HUES48 (cell line): ENCODE measurements at regions not wholly inside any gene's neighbourhood (a gene's known extent, or its start where the extent isn't known, plus 50 kb on each side); places are given as distances from the start of the nearest gene placed in this dataset.

Experiments
- H3K27ac ChIP-seq: one replicate; pipeline ENCODE4 v1.7.0; 2013; ENCODE audit warnings: low read depth, low read length, inconsistent platforms
- H3K27me3 ChIP-seq: 2 replicates; pipeline ENCODE4 v1.6.1; 2013; ENCODE audit warnings: mild to moderate bottlenecking, low read length; ENCODE audit not compliant: control insufficient read depth, insufficient read depth
- H3K36me3 ChIP-seq: 2 replicates; pipeline ENCODE4 v1.6.1; 2013; ENCODE audit warnings: low read length; ENCODE audit not compliant: control insufficient read depth, insufficient read depth
- H3K4me1 ChIP-seq: 2 replicates; pipeline ENCODE4 v1.6.1; 2013; ENCODE audit warnings: mild to moderate bottlenecking, low read length; ENCODE audit not compliant: control insufficient read depth, insufficient read depth
- H3K4me3 ChIP-seq: 2 replicates; pipeline ENCODE4 v1.5.1; 2013; ENCODE audit warnings: mild to moderate bottlenecking, low read depth, low read length
- H3K9ac ChIP-seq: 2 replicates; pipeline ENCODE4 v1.6.1; 2013; ENCODE audit warnings: mild to moderate bottlenecking, low read depth, low read length, moderate library complexity
- H3K9me3 ChIP-seq: 2 replicates; pipeline ENCODE4 v1.6.1; 2013; ENCODE audit warnings: low read length; ENCODE audit not compliant: control insufficient read depth, insufficient read depth

DNA sequence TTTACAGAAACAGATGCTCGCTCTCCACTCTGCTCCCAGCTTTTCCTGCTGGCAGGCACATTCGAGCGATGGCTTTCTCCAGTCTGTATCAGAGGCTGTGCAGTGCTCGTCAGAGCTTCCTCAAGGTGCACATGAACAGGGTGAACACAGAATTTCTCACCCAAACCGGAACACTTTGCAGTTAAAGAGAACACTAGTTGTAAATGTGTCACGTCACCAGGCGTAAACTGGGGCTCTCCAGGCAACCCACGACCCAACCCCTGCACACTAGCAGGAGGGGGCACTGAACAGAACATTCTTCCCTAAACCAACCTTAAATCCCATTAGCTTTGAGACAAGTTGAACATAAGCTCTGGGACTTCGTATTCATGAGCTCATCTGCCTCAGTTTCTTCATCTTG is 119.0 kb downstream of the RMI2 start:
- Histone ChIP-seq H3K4me3 (no peak overlapping the region), H3K9ac (no peak overlapping the region)

DNA sequence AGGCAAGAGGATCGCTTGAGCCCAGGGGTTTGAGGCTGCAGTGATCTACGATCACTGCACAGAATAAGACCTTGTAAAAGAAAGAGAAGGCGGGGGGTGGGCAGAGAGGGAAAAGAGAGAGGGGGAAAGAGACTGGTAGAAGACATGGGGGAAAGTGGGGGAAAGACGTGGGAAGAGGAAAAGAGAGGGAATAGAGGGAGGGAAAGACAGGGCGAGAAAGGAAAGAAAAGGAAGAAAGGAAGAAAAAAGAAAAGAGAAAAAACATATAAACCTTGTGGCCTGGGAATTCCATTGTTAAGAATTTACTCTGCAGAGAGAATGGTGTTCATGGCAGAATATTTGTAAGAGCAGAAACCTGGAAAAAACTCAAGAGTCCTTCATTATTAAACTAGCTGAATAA is 120.4 kb downstream of the RMI2 start:
- Histone ChIP-seq H3K36me3 (no peaks in the 10 kb centered on the region), H3K9me3 (no peaks in the 10 kb centered on the region), H3K27ac (no peak overlapping the region), H3K4me1 (no peaks in the 10 kb centered on the region), H3K4me3 (no peak overlapping the region), H3K27me3 (no peaks in the 10 kb centered on the region), H3K9ac (no peak overlapping the region)

More for the DNA sequence above, 119.0 kb downstream of the RMI2 start:
- no peaks in the 10 kb centered on the region for H3K4me1 ChIP-seq
- H3K9me3 ChIP-seq, result no peaks in the 10 kb centered on the region
- H3K27me3 ChIP-seq, result no peaks in the 10 kb centered on the region
- no peak overlapping the region for H3K27ac ChIP-seq
- no peaks in the 10 kb centered on the region for H3K36me3 ChIP-seq

GRCh38 chr16:11470676-11471415 is 115.9 kb downstream of the LITAF start:
- Histone ChIP-seq H3K36me3 (no peaks in the 10 kb centered on the region), H3K4me3 (no peak overlapping the region), H3K9me3 (no peaks in the 10 kb centered on the region), H3K4me1 (peaks cover 3% of the 10 kb centered on the region), H3K27ac (no peak overlapping the region), H3K9ac (no peak overlapping the region), H3K27me3 (no peaks in the 10 kb centered on the region)

DNA sequence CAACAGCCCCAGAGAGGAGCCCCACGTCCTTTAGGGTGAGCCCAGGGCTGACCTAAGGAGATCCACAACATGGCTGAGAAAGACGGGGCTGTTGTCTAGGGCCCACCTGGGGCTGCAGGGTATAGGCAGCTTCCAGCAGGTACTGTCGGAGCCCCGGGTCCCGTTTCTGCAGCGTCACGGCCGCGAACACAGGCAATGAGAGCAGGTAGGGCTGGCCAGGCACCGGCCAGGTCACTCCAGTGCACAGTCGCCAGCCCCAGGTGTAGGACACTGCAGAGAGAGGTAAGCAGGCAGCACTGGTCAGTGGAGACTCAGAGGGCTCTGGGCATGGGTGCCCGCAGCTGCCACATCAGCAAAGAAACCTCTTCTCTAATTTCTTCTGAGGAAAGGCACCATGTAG is 115.2 kb downstream of the LITAF start:
- H3K27ac ChIP-seq, result no peak overlapping the region
- no peaks in the 10 kb centered on the region for H3K9me3 ChIP-seq
- H3K4me1 ChIP-seq, result peaks cover 3% of the 10 kb centered on the region

GRCh38 chr16:11472410-11472809 is 114.3 kb downstream of the LITAF start:
- Histone ChIP-seq H3K4me3 (no peak overlapping the region), H3K4me1 (peaks cover 3% of the 10 kb centered on the region), H3K27ac (no peak overlapping the region), H3K9ac (no peak overlapping the region), H3K9me3 (no peaks in the 10 kb centered on the region), H3K27me3 (no peaks in the 10 kb centered on the region), H3K36me3 (no peaks in the 10 kb centered on the region)

More for the DNA sequence above, 115.2 kb downstream of the LITAF start:
- H3K36me3 ChIP-seq, result no peaks in the 10 kb centered on the region
- no peak overlapping the region for H3K4me3 ChIP-seq
- no peak overlapping the region for H3K9ac ChIP-seq
- H3K27me3 ChIP-seq, result no peaks in the 10 kb centered on the region

GRCh38 chr16:11472851-11473250 is 113.9 kb downstream of the LITAF start:
- Histone ChIP-seq H3K27me3 (no peaks in the 10 kb centered on the region), H3K4me1 (peaks cover 3% of the 10 kb centered on the region), H3K9me3 (no peaks in the 10 kb centered on the region), H3K4me3 (no peak overlapping the region), H3K9ac (no peak overlapping the region), H3K36me3 (no peaks in the 10 kb centered on the region), H3K27ac (no peak overlapping the region)

DNA sequence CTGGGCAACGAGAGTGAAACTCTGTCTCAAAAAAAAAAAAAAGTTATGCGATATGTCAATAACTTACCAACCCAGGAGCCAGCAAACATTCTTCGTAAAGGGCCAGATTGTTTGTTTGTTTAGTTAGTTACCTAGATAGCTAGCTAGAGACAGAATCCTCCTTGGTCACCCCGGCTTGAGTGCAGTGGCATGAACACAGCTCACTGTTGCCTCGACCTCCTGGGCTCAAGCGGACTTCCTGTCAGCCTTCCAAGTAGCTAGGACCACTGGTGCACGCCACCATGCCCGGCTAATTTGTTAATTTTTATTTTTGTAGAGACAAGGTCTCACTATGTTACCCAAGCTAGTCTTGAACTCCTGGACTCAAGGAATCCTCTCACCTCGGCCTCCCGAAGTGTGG is 113.0 kb downstream of the LITAF start:
- Histone ChIP-seq H3K9ac (no peak overlapping the region), H3K9me3 (no peaks in the 10 kb centered on the region), H3K27me3 (no peaks in the 10 kb centered on the region), H3K4me1 (peaks cover 3% of the 10 kb centered on the region), H3K36me3 (no peaks in the 10 kb centered on the region), H3K27ac (no peak overlapping the region), H3K4me3 (no peak overlapping the region)

- H3K27ac ChIP-seq, result no peak overlapping the region
- H3K36me3 ChIP-seq, result no peaks in the 10 kb centered on the region
- H3K4me3 ChIP-seq, result no peak overlapping the region
- no peak overlapping the region for H3K9ac ChIP-seq
- H3K4me1 ChIP-seq, result peaks cover 3% of the 10 kb centered on the region
- H3K27me3 ChIP-seq, result no peaks in the 10 kb centered on the region
- no peaks in the 10 kb centered on the region for H3K9me3 ChIP-seq
These were observed 112.0 kb downstream of the LITAF start for GRCh38 chr16:11474617-11475291.

DNA sequence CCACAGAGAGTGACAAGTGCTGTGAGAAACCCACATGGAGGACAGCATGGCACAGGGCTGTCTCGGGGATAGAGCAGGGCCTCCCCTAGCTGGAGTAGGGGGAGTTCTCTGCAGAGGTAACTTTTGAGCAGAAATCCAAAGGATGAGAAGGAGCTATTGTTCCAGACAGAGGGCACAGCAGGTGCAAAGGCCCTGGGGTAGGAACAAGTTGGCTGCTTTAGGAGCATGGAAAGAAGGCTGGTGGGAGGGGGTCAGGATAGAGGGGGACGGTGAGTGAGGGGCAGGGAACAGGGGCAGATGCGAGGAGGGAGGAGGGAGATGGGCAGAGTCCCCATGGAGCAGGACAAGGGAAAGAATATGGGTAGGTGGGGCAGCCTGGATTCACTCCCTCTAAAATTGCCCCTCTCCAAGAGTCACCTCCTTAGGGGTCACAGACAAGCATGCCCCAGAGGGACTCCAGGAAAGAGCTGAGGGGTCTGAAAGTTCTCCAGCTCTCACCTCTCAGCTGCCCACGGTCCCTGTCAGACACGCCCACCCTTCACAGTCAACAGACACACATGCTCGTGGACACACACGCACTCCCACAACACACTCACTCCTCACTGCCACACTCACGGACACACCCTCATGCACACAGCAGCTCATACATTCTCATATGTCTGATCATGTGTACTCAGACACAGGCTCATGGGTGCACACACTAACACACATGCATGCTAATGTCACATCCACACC is 110.7 kb downstream of the LITAF start:
- Histone ChIP-seq H3K27ac (no peak overlapping the region), H3K4me1 (peaks cover 3% of the 10 kb centered on the region), H3K36me3 (no peaks in the 10 kb centered on the region), H3K9me3 (0 out of 2 replicates have a peak, but pooled peaks cover 2% of the 10 kb centered on the region), H3K4me3 (no peak overlapping the region), H3K27me3 (no peaks in the 10 kb centered on the region), H3K9ac (no peak overlapping the region)

DNA sequence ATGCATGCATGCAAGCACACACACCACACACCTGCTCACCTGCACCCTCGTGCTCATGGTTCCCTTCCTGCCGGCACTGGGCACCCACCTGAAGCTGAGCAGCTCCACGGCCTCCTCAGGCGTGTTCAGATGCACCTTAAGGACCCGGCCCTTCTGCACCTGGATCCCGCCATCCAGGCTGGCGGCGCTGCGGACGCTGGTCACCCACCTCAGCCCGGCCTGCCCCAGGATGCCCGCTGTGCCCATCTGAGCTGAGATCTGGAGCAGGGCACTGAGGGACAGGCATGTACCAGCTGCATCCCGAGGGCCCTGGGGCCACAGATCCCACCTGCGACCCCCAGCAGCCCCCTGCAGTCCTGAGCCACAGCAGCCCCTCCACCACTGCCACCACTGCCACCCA is 110.0 kb downstream of the LITAF start:
- no peaks in the 10 kb centered on the region for H3K36me3 ChIP-seq
- no peaks in the 10 kb centered on the region for H3K27me3 ChIP-seq

More for the DNA sequence above, 110.0 kb downstream of the LITAF start:
- Histone ChIP-seq H3K9ac (no peak overlapping the region), H3K9me3 (0 out of 2 replicates have a peak, but pooled peaks cover 2% of the 10 kb centered on the region), H3K4me3 (no peak overlapping the region), H3K4me1 (peaks cover 3% of the 10 kb centered on the region), H3K27ac (no peak overlapping the region)
